Hematopoietic multipotent progenitor cell treated with erythropoietin and hydrocortisone succinate and interleukin-3 and kit ligand, for 8 days (in vitro differentiated cells): ENCODE measurements at regions not wholly inside any gene's neighbourhood (a gene's known extent, or its start where the extent isn't known, plus 50 kb on each side); places are given as distances from the start of the nearest gene placed in this dataset.
"Not testable (repeated sequence)": the region's sequence is repeated elsewhere in the genome, so short reads cannot be mapped to it uniquely, and the experiment has no call there.

Experiments used
- DNase-seq: peaks from one replicate; pipeline ENCODE4 v3.0.0-alpha.2; 2015

DNA sequence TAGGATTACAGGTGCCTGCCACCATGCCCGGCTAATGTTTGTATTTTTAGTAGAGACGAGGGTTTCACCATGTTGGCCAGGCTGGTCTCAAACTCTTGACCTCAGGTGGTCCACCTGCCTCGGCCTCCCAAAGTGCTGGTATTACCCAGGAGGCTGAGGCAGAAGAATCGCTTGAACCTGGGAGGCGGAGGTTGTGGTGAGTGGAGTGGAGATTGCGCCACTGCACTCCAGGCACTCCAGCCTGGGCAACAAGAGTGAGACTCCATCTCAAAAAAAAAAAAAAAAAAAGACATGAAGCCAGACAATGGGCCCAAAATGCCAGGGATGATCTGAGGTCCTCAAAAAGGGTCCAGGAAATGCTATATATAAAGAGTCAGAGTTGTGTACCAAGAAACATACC lies 392.9 kb downstream of the SEC14L1 start:
- DNase-seq = not testable (repeated sequence)

DNA sequence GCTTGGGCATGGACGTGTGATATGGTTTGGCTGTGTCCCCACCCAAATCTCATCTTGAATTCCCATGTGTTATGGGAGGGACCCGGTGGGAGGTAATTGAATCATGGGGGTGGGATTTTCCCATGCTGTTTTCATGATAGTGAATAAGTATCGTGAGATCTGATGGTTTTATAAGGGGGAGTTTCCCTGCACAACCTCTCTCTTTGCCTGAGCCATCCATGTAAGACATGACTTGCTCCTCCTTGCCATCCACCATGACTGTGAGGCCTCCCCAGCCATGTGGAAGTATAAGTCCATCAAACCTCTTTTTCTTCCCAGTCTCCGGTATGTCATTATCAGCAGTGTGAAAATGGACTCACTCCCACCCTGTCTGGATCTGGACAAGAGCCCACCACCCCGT lies 393.4 kb downstream of the SEC14L1 start:
- DNase-seq = no peak

DNA sequence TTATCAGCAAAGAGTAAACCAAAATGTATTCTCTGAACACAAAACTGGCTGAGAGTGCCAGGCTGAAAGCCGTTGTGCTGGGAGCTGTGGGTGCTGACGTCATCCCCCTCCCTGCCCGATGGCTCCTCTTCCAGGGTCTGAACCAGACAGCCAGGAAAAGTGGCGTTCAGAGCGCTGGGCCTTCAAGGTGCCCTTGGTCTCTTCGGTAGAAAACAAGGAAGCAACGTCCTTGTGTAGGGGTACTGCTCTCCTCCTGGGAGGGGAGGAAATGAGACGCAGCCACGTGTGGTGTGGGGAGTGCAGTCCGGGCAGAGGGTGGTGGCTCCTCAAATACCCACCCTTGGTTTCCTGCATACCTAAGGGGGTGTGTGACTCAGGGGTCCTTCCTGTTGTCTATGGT lies 394.7 kb downstream of the SEC14L1 start:
- no peak for DNase-seq

DNA sequence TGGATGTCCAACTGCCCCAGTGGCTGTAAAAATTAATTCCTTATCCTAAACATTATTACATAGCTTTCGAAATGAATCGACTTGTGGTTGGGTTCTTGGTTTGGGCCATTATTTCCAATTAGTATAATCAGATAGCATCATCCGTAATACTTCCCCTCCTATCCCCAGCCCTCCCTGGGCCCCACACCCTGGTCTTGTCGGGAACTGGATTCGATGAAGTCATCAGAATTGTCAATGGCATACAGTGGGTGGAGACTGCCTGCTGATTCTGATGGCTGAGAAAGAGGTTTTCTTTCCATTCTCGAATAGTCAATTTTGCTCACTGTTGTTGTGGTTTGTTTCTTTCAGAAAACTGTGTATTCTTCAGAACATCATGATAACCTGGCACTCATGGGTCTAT lies 395.1 kb downstream of the SEC14L1 start:
- DNase-seq = no peak

DNA sequence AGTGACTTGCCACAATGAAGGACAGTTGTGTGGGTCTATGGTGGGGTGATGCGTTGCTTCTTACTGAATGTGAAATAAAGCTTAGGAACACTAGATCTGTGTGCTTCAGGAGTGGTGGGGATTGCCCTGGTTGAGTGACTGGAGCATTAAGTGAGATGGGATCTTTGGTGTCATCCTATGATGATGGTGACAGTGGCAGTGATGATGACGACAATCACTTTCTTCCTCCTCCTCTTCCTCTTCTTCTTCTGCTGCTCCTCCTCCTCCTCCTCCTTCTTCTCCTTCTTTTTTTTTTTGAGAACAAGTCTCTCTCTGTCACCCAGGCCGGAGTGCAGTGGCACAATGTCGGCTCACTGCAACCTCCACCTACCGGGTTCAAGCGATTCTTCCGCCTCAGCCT lies 396.8 kb downstream of the SEC14L1 start:
- no peak for DNase-seq

DNA sequence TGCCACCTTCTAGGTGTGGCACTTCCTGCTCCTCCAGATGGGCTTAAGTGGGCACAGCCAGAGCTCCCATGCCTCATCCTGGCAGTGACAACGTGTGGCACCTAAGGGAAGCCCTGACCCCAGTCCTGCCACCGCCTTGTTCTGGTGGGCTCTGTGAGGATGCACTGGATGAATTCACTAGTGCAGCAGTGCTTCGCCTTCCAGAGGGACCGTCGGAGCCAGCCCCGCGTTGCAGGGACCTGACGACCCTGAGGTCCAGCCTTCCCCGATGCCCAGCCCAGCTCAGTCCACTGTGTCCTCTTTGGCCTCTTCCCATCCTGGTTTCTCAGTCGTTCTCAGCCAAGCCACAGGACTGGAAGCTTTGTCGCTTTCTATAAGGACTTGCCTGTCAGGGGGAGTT lies 399.8 kb downstream of the SEC14L1 start:
- DNase-seq = no peak

DNA sequence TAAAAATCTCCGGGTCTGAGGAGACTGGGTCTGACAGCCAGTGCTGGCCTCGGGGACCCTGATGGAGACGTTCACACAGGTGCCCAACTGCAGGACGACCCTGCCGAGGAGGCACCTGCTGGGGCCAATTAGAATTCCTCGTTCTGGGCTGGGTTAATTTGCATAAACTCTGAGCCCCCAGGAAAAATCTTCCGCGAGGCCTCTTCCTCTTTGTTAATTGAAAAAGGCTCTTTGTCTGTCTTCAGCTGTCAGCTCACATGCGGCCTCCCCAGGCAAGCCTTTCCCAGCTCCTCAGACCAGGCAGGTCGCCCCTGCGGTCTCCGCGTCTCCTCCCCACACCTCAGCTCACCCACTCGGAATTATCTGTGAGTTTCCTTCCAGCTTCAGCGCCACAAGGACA lies 400.2 kb downstream of the SEC14L1 start:
- DNase-seq = no peak

DNA sequence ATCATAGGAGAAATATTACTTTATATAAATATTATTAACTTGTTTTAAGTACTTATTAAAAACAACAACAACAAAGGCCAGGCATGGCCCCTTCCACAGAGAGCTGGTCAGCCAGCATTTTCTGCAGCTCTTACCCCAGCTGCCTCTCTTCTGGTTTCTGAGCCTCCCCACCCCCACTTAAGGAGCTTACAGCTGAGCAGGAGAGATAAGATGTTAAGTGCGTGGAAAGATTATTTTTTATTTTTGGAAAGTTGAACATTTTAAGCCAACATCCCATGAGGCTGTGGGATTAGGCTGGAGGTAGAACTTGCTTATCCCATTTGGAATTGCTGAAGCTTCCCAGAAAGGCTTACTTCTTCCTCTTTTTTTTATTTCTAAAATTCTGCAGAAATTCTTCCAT lies 401.2 kb downstream of the SEC14L1 start:
- DNase-seq = peak; percentile 58

DNA sequence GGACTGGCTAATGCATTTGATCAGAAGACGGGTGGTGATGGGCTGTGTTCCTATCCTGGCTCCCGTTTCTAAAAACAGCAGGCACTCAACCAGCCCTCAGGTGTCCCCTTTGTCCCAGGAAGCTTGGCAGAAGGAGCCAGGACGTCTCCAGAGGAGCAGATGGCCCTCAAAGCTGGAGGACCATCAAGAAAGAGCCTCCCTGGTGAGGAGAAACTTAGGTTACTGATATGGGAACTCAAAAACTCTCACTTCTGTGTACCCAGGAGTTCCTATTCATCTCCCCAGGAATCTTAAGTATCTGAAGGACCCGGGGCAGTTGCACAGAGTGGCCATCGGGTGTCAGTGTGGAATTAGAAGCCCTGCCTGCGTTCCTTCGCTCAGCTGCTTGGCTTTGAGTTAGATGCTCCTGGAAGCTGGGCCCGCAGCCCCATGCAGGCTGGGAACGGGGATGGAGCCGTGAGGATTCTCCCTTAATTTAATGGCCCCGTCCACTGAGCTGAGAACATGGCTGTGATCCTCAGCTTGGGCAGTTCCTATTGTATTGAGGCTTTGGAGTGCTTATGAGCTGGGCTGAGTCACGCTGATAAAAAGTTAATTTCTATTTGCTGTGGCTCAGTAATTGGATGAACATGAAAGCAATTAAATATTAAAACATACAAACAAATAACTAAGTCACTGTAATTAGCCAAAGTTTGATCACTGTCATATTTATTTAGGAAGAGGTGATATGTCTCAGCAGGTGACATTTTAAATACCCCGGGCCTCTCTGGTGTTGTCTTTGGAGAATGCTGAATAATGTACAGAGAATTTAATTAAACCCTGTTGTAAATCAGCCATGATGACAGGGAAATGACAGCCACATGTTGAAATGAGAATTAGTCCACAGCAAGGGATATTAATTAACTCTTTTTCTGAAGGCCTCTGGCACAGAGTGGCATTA lies 402.1 kb downstream of the SEC14L1 start:
- peak; percentile 84 for DNase-seq

DNA sequence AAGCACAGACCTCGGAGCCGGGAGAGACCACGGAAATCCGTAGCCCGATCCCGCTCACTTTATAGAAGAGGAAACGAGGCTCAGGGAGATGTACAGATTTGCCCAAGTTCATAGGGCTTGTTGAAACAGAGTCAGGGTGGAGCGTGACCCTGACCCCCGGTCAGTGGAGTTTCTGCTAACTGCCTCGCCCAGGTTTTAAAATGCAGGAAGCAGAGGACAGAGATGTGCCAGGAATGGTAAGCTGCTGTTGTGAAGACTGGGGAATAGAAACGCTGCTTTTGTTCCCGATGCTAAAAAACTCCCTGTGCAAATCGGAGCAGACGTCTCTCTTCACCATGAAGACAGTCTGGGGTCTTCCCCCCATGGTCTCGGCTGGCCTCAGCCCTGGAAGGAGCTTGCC lies 403.0 kb downstream of the SEC14L1 start:
- no peak for DNase-seq

DNA sequence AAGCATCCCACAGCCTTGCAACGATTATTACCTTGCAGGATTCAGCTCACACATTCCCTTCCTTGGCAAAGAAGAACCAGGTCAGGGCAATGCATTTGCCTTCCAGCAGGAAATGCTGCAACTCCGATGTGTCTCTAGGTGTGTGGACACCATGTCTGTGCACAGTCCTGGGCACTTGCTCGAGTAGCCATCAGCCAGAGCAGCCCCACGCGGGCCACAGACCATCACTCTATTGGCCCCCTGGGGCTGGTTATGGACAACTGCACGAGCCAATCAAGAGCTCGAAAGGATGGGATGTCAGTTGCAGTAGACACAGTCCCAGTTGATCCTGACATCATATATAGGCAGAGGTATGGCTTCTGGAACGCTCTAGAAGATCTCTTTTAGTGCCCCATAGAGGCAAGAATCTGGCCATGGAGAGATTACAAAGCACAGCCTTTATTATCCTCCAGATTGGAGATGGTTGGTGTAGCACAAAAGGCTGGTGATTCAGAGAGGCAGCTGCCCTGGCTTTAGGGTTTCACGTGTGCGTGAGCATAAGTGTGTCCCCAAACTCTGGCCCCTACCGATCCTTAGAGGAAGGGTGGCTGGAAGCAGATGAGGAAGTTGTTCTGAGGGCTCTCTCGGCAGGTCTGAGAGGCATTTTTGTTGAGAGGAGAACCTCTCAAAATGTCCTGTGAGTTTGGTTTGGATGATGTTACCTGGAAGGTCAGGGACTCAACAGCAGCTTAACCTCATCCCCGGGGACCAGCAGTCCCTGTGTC lies 403.8 kb downstream of the SEC14L1 start:
- no peak for DNase-seq

DNA sequence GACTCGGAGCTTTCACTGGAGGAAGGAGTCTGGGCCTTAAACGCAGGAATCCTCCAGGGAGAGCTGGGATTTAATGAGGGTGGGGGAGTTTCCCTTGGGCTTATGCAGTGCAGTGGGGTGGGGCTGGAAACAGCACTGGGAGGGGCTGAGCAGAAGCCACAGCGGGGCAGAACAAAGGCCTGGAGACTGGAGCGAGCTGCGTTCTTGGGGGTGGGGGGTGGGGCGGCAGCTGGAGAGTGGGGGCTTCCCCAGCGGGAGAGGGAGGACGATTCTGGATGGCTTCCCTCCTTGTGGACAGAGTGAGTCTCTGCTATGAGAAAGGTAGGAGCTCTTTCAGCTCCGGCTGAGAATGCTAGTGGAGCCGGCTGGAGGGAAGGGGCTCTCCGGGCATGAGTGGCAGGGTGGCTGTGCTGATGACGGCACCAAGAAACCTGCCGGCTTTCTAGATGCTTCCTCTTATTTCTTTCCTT lies 406.0 kb downstream of the SEC14L1 start:
- DNase-seq = no peak

DNA sequence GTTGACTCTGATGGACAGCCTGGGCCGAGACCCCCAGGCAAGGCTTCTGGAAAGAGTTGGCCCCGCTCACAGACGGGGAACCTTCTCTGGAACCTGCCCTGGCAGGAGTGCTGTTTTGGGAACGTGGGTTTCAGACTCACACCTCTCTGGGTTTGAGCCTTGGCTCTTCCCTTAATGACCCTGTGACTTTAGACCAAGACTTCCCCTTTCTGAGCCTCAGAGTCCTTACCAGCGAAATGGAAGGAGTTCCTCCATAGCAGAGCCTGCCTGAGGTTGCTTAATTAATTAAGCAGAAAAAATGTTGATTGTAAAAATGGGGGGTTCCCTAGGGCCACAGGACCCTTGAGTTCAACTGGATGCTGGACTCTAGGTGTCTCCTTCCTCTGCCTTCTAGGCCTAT lies 408.2 kb downstream of the SEC14L1 start:
- DNase-seq = no peak

DNA sequence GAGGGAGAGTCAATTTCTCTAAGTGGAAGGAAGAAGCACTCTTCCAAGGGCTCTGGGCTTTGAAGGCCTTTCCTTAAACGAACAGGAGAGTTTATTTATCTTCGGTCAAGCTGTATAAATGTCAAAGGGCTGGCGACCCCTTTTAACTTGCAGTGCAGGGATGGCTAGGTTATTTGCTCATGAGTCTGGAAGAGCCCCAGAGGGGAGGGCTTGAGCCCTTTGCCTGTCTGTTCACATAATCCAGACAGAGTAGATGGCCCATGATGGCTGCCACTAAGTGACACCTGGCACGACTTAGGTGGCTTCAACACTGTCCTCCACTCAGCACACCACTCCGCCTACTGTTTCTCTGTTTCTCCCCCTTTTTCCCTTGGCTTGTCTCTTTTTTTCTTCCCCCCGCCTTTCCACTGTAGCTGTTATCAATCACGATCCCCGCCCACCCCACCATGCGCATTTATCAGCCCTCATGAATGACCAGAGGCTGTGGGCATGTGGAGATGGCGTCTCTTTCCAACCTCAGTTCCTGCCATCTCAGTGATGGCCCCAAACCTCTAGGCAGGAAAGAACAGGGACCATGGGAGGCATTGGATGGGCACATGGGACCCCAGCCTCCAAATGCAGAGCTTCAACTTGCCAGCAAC lies 408.7 kb upstream of the TNRC6C start:
- DNase-seq = peak; percentile 50

DNA sequence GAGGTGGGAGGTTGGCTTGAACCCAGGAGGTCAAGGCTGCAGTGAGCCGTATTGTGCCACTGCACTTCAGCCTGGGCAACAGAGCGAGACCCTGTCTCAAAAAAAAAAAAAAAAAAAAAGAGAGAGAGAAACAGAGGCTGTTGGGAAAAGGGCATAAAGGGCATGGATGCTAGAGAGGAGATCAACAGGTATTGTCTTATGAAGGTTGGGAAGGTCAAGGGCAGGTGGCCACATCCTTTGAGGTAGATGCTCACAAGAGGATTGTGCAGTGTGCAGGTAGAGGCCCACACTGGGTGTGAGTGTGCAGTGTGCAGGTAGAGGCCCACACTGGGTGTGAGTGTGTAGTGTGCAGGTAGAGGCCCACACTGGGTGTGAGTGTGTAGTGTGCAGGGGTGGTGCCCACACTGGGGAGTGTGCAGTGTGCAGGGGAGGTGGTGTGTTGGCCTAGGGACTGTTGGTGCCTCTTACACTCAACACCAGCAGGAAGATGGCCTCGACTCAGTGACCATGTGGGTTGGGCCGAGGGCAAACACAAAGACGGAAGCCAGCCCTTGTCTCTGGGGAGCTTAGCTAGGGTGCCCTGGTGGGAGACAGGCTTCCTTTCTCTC lies 404.9 kb upstream of the TNRC6C start:
- no peak for DNase-seq

DNA sequence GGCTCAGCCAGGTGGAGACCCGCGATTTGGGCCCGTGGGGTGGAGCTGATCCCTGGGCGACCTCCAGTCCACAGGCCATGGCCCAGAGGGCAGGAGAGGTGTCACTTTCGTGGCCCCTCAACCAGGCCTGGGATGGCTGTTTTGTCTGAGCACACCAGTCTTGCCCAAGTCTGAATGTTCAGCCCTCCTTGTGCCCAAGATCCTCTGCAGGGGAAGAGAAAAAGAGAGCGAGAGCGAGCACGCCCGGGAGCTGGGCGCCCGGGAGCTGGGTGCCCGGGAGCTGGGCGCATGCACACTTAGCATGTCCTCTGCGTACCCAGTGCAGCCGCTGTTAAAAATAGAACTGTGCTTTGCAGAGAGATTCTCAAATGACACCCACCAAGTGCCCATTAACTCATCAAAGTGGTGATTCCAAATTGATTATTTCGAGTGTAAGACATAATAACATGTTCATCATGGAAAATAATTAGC lies 403.3 kb upstream of the TNRC6C start:
- DNase-seq = no peak

DNA sequence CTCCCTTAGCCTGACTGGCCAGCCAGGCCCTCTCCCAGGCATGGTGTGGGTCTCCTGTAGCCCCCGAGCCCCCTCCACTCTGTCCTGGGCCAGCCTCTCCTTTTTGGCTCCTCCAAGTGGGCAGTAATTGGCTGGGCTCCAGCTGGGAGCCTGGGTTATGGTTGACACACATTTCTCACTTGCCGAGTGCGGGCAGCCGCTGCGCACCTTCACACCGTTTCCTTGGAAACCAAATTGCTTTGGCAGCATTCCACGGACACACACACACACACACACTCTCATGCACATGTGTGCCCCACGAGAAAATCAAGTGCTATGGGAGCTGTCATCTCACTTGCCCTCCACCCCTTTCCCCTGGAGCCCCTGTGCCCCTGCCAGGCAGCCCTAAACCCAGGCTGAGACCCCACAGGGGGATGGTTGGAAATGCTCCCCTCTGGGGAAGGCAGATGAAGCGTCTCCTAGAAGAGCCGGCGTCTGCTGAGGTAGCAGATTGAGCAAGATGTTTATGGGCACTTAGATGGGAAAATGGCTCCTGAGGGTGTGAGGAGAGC lies 402.7 kb upstream of the TNRC6C start:
- DNase-seq = no peak

DNA sequence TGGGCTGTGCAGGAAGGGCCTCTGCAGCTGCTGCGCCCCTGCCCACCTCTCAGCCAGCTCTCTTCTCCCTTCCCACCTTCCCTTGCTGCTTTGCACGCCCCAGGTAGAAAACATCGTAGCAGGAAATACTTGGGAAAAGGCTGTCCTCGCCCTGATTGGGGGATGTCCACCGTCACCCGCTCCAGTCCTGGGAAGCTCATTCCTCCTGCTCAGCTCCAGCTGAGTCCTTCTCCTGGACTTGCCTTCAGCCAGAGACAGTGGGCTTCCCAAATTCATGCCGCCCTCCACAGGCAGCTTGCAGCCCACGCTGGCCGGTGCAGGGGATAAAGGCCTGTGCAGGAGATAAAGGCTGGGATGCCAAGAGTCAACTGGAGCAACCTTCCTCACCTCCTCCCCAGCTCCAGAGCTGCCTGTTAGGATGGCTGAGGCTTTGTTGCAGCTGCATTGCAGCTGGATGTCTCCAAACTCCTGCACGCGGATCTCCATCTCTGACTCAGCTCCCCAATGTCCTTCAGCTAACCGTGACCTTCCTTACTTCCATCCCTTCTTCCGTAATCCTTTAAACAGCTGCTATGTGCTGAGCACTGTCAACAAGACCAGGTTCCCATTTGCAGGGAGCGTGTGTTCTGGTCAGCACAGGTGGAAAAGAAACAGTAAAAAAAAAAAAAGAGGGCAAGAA lies 402.0 kb upstream of the TNRC6C start:
- no peak for DNase-seq

DNA sequence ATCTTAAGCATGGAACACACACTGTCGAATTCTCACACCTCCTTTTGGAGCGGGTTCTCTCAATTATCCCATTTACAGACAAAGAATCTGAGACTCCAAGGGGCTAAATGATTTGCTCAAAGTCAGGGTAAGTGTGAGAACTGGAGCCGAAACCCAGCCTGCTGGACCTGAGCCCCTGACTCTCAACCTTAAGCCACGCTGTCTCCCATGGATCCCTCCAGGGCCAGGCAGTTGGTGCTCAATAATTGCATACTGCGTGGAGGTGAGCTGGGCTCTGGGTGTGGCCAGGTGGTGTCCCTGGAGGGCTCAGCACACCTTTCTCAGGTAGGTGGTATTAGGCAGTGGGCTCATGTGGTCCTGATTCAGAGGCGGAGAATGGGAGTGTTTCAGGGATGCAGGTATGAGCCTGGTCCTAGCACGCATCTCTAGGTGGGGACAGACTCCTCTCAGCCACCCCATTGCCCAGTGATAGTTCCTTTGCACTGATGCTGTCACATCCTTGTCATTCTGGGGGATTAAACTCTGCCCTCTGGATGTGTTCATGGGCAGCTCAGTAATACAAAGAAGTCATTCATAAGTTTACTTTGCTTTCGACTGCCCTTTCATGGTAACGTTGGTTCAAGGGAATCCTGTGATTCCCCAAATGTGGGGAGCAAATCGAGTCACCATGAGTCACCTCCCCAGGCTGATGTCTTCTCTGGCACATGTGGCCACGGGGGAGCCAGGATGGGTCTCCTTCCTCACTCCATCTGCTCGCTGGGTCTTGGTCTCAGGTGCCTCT lies 399.5 kb upstream of the TNRC6C start:
- DNase-seq = no peak

DNA sequence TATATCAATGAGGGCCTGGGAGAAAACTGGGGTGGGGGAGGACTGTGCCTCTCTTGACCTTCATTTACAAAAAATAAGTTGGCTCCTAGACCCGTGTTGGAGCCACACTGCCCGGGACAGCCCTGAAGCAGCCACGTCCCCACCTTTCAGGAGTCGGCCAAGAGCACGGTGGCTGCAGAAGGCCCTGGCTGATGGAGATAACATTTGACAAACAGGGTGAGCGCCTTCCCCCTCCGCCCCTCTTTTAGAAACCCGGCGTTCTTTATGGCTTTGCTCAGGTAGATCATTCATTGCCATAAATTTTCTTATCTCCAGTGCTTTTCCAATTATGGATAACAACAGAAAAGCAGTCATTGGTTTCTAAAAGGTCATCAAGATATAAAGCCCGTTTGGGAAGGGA lies 398.1 kb upstream of the TNRC6C start:
- DNase-seq = no peak

DNA sequence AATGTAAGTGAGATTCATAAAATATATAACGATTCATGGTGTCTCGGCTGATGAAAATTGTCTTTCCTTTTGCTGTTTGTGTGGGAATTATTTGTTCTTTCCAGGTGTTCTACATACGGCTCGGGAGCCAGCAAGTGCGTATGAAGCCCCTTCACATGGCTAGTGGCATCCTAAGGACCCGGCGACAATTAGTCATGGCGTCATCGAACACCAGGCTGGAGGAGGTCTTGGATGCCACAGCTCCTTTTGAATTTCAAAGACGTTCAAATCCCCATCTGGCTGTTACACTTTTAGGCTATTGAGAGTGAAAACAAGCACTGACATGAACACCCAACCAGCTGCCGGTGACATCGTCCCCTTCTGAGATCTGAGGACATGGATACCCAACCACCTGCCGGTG lies 397.7 kb upstream of the TNRC6C start:
- no peak for DNase-seq
